ENCODE measurements at regions not wholly inside any gene's neighbourhood (a gene's known extent, or its start where the extent isn't known, plus 50 kb on each side); places are given as distances from the start of the nearest gene placed in this dataset.

DNA sequence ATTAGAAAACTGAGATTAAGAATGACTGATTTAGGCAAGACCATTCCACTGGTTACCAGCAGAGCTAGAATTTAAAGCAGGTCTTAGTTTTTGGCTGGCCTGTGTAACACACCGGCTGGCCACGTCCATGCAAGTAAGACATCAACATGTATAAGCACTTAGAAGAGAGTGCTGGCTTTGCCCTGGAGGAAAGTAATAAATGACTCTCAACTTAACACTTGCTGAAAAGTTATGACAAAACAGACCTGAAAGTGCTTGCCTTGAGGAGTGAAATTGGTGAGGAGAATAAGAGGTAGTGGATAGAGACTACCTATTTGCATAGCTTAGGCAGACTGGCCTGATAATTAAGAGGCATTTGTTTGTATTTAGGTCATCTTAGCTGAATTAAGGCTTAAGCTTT is 165.7 kb upstream of the KCNJ3 start:
- H3K27me3 ChIP-seq (replicated peaks), result no peaks in the 10 kb centered on the region
- DNase-seq, result no peak
- in situ Hi-C loops (cut with HindIII; ENCODE audit: low pct_ligation_motif_present, low sequenced_read_pairs), result no loop called here
- H3K4me3 ChIP-seq (ENCODE audit: low read depth, low read length), result no peak overlapping the region
- no peaks in the 10 kb centered on the region for H3K36me3 ChIP-seq (replicated peaks)
- no peak overlapping the region for H3K27ac ChIP-seq
- TF ChIP-seq, protein P1, sequence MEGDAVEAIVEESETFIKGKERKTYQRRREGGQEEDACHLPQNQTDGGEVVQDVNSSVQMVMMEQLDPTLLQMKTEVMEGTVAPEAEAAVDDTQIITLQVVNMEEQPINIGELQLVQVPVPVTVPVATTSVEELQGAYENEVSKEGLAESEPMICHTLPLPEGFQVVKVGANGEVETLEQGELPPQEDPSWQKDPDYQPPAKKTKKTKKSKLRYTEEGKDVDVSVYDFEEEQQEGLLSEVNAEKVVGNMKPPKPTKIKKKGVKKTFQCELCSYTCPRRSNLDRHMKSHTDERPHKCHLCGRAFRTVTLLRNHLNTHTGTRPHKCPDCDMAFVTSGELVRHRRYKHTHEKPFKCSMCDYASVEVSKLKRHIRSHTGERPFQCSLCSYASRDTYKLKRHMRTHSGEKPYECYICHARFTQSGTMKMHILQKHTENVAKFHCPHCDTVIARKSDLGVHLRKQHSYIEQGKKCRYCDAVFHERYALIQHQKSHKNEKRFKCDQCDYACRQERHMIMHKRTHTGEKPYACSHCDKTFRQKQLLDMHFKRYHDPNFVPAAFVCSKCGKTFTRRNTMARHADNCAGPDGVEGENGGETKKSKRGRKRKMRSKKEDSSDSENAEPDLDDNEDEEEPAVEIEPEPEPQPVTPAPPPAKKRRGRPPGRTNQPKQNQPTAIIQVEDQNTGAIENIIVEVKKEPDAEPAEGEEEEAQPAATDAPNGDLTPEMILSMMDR (IDR thresholded peaks at IDR 0.05; ENCODE audit: low read depth, low read length, missing control alignments), result no peak

DNA sequence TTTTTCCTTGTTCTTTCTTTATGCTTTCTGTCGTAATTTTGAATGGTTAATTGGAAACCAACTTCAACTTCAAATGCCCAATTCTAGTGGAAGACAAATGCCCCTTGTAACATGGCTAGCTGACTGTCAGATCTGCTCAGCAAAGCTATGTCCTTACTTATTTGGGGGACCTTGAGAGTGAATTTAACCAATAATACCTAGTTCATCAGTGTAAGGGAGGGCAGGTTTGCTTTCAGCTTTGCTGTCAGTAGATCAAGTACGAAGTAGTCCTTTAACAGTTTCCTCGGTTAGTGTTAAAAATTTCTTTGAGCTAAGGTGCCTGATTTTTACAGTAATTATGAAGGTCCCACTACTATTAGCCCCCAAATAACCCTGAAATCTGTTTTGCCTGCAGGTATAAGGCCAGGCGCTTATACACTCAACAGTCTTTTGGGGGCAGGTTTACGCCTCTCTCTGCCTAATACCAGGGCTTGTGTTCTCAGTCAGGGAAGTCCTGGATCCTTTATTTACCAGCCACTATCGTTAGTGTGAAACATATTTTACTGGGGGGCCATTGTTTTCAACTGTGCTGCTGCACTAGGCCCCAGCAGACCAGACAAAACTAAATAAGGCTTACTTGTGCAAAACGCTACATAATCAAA is 165.1 kb upstream of the KCNJ3 start:
- Histone ChIP-seq H3K27me3 (replicated peaks) (no peaks in the 10 kb centered on the region), H3K36me3 (replicated peaks) (no peaks in the 10 kb centered on the region), H3K4me3 (ENCODE audit: low read depth, low read length) (no peak overlapping the region), H3K27ac (no peak overlapping the region)
- TF ChIP-seq, protein P1 (IDR thresholded peaks at IDR 0.05; ENCODE audit: low read depth, low read length, missing control alignments), result no peak
- in situ Hi-C loops (cut with HindIII; ENCODE audit: low pct_ligation_motif_present, low sequenced_read_pairs), result no loop called here
- DNase-seq, result no peak

DNA sequence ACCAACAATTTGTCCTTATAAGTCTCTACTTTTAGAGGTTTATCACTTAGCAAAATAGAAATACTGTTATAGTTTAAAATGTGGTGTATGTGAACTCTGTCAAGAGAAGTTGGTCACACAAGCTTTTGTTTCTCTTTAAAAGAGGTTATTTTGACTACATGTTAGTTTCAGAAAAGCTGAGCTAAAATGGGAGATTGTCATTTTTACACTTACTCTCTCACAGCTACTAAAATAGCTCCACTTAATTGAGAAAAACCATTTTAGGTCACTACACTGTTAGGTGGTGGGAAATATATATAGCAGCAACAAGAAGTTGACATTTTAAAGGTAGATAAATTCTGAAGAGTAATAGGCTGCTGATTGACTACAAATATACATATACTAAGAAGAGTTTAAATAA is 161.5 kb upstream of the KCNJ3 start:
- H3K27me3 ChIP-seq (replicated peaks), result no peaks in the 10 kb centered on the region
- H3K36me3 ChIP-seq (replicated peaks), result no peaks in the 10 kb centered on the region
- no peak overlapping the region for H3K27ac ChIP-seq
- no peak overlapping the region for H3K4me3 ChIP-seq (ENCODE audit: low read depth, low read length)
- DNase-seq, result no peak
- in situ Hi-C loops (cut with HindIII; ENCODE audit: low pct_ligation_motif_present, low sequenced_read_pairs), result no loop called here
- TF ChIP-seq, protein P1 (IDR thresholded peaks at IDR 0.05; ENCODE audit: low read depth, low read length, missing control alignments), result no peak

DNA sequence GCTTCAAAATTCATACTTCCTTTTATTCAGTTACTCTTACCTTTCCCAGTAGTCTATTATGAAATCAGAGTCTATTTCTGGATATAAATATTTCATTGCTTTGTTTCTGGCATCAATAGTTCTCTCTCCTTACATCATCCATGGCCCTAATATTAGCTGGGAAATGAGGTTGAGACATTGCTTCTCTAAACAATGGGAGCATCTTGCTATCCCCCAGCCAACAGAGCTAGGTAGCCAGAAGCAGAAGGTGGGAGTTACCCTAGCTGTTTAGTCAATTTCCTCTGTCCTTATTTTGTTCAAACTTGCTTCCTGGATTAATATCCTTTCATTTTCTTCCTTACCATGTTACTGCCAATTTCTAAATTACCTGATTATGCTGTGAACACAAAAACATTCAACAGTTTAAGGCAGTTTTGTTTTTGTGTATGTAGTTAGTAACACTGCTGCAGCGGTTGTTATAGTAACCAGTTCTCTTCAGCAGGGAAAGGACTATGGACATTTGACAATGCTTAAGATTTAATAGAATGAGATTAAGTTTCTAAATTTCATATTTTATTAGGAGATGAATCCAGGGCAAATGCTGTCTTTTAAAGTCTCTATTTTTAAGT is 160.5 kb upstream of the KCNJ3 start:
- Histone ChIP-seq H3K4me3 (ENCODE audit: low read depth, low read length) (no peak overlapping the region), H3K36me3 (replicated peaks) (no peaks in the 10 kb centered on the region), H3K27me3 (replicated peaks) (no peaks in the 10 kb centered on the region), H3K27ac (no peak overlapping the region)
- in situ Hi-C loops (cut with HindIII; ENCODE audit: low pct_ligation_motif_present, low sequenced_read_pairs), result no loop called here
- DNase-seq, result no peak
- TF ChIP-seq, protein P1 (IDR thresholded peaks at IDR 0.05; ENCODE audit: low read depth, low read length, missing control alignments), result no peak

DNA sequence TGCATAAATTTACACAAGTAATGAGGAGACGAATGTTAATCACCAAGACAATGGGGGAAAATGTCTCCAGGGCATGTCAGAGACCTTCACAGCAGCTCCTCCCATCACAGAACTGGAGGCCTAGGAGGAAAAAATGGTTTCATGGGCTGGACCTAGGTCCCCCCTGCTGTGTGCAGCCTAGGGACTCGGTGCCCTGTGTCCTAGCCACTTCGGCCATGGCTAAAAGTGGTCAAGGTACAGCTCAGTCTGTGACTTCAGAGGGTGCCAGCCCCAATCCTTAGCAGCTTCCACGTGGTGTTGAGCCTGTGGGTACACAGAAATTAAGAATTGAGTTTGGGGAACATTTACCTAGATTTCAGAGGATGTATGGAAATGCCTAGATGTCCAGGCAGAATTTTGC is 152.2 kb upstream of the KCNJ3 start:
- Histone ChIP-seq H3K27ac (no peak overlapping the region), H3K36me3 (replicated peaks) (no peaks in the 10 kb centered on the region), H3K27me3 (replicated peaks) (no peaks in the 10 kb centered on the region), H3K4me3 (ENCODE audit: low read depth, low read length) (no peak overlapping the region)
- TF ChIP-seq, protein P1 (IDR thresholded peaks at IDR 0.05; ENCODE audit: low read depth, low read length, missing control alignments), result no peak
- DNase-seq, result no peak
- in situ Hi-C loops (cut with HindIII; ENCODE audit: low pct_ligation_motif_present, low sequenced_read_pairs), result no loop called here

DNA sequence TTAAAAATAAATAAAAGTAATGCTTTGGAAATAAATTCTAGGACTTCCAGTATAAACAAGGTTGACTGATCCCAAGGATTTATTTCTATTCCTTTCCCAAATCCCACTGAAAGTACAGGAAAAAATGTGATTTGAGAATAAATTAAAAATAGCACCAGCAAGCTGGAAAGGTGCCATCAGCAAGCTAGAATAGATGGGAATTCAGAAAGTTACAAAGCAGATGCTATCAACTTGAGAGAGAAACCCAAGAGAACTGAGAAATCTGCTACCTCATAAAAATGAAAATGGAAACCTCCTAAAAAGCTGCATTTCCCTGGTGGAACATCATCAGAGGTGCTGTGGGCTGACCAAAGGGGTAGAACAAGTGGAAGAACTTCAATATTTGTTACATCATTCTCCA is 148.6 kb upstream of the KCNJ3 start:
- H3K27me3 ChIP-seq (replicated peaks), result no peaks in the 10 kb centered on the region
- in situ Hi-C loops (cut with HindIII; ENCODE audit: low pct_ligation_motif_present, low sequenced_read_pairs), result no loop called here
- no peak overlapping the region for H3K4me3 ChIP-seq (ENCODE audit: low read depth, low read length)
- no peak for DNase-seq
- TF ChIP-seq, protein P1 (IDR thresholded peaks at IDR 0.05; ENCODE audit: low read depth, low read length, missing control alignments), result no peak
- H3K36me3 ChIP-seq (replicated peaks), result no peaks in the 10 kb centered on the region
- H3K27ac ChIP-seq, result no peak overlapping the region

All from brain microvascular endothelial cell (primary cell).